ENCODE measurements at regions not wholly inside any gene's neighbourhood (a gene's known extent, or its start where the extent isn't known, plus 50 kb on each side); places are given as distances from the start of the nearest gene placed in this dataset.

GRCh38 chr15:77901251-77901881 lies 176.1 kb downstream of the TBC1D2B start:
- TF ChIP-seq KLF12 (CRISPR knock-in tag; IDR thresholded peaks at IDR 0.05; ENCODE audit: borderline replicate concordance) (no peak), ZNF256 (CRISPR knock-in tag; conservative IDR thresholded peaks at IDR 0.05) (no peak), TMF1 (CRISPR knock-in tag; IDR thresholded peaks at IDR 0.05; ENCODE audit: low read depth) (no peak), ZNF121 (CRISPR knock-in tag; IDR thresholded peaks at IDR 0.05) (no peak), ZMYM3 (CRISPR knock-in tag; IDR thresholded peaks at IDR 0.05) (no peak), HINFP (CRISPR knock-in tag; IDR thresholded peaks at IDR 0.05; ENCODE audit: low read depth) (no peak)
- TF ChIP-seq, protein P1, sequence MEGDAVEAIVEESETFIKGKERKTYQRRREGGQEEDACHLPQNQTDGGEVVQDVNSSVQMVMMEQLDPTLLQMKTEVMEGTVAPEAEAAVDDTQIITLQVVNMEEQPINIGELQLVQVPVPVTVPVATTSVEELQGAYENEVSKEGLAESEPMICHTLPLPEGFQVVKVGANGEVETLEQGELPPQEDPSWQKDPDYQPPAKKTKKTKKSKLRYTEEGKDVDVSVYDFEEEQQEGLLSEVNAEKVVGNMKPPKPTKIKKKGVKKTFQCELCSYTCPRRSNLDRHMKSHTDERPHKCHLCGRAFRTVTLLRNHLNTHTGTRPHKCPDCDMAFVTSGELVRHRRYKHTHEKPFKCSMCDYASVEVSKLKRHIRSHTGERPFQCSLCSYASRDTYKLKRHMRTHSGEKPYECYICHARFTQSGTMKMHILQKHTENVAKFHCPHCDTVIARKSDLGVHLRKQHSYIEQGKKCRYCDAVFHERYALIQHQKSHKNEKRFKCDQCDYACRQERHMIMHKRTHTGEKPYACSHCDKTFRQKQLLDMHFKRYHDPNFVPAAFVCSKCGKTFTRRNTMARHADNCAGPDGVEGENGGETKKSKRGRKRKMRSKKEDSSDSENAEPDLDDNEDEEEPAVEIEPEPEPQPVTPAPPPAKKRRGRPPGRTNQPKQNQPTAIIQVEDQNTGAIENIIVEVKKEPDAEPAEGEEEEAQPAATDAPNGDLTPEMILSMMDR (CRISPR knock-in tag; IDR thresholded peaks at IDR 0.05): no peak
